ENCODE measurements at regions not wholly inside any gene's neighbourhood (a gene's known extent, or its start where the extent isn't known, plus 50 kb on each side); places are given as distances from the start of the nearest gene placed in this dataset.

- DNase-seq (ENCODE audit: low spot score) = no peak
Measured at GRCh38 chr10:130430852-130431704, 294.9 kb downstream of the GLRX3 start.

GRCh38 chr10:130432271-130432670 lies 296.1 kb downstream of the GLRX3 start:
- no peak for DNase-seq (ENCODE audit: low spot score)

- no peak for DNase-seq (ENCODE audit: low spot score)
Measured at GRCh38 chr10:130432850-130433249, 296.7 kb downstream of the GLRX3 start.

DNA sequence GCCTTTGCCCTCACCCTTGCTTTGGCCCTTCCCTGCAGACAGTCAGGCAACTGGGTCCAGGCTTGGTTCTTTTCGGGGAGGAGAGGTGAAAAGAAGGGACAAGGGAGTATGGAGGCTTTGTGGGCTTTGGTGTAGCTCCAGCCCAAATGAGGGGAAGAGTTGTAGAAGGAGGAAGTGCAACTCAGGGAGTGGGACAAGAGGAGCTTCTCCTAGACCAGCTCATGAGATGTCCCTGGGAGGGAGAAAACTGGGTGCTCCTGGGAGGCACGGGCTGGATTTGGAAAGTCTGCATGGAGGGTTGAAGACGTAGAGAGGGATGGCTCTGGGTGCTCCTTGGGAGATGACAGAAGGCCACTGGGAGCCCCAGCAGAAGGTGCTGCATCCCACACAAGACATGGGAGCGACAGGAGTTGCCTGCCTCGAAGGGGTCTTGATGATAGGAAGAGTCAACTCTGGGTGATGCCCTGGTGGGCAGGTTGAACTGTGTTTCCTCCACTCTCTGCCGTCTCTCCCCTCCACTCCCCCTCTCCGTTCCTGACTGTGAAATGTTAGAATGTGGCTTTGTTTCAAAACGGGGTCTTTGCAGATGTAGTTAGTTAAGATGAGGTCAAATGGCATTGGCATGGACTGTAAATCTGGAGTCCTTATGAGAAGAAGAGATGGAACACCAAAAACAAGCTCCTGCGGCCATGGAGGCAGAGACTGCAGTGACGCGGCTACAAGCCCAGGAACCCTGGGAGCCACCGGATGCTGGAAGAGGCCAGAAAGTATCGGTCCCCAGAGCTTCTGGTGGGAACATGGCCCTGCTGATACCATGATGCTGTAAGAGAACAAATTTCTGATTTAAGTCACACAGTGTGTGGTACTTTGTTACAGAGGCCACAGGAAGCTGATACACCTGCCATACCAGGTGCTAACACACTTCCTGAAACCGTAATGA lies 298.5 kb downstream of the GLRX3 start:
- no peak for DNase-seq (ENCODE audit: low spot score)

GRCh38 chr10:130435961-130436360 lies 299.8 kb downstream of the GLRX3 start:
- DNase-seq (ENCODE audit: low spot score) = no peak

GRCh38 chr10:130438861-130439260 lies 302.7 kb downstream of the GLRX3 start:
- no peak for DNase-seq (ENCODE audit: low spot score)

GRCh38 chr10:130439766-130440165 lies 303.6 kb downstream of the GLRX3 start:
- DNase-seq (ENCODE audit: low spot score) = no peak

GRCh38 chr10:130440494-130440893 lies 304.3 kb downstream of the GLRX3 start:
- no peak for DNase-seq (ENCODE audit: low spot score)

GRCh38 chr10:130440971-130441370 lies 304.8 kb downstream of the GLRX3 start:
- no peak for DNase-seq (ENCODE audit: low spot score)

DNA sequence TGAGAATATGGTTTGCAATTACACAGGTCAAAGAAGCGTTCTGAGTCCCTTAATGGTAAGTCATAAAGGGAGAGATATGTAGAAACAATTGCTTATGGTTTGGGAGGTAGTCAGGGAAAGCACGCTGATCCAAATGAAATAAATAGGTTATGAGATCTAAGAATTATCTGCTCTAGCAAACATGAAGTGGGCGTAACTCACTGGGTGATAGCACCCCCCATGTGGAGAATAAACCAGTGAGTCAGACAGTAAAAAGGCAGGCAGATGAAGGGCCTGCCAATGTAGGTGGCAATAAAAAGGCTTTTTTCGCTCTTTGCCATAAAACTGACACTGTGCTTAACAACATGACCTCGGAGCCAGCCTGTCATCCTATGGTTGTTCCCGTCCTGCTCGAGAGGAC lies 306.9 kb downstream of the GLRX3 start:
- no peak for DNase-seq (ENCODE audit: low spot score)

GRCh38 chr10:130453036-130453720 lies 317.0 kb downstream of the GLRX3 start:
- DNase-seq (ENCODE audit: low spot score) = no peak

DNA sequence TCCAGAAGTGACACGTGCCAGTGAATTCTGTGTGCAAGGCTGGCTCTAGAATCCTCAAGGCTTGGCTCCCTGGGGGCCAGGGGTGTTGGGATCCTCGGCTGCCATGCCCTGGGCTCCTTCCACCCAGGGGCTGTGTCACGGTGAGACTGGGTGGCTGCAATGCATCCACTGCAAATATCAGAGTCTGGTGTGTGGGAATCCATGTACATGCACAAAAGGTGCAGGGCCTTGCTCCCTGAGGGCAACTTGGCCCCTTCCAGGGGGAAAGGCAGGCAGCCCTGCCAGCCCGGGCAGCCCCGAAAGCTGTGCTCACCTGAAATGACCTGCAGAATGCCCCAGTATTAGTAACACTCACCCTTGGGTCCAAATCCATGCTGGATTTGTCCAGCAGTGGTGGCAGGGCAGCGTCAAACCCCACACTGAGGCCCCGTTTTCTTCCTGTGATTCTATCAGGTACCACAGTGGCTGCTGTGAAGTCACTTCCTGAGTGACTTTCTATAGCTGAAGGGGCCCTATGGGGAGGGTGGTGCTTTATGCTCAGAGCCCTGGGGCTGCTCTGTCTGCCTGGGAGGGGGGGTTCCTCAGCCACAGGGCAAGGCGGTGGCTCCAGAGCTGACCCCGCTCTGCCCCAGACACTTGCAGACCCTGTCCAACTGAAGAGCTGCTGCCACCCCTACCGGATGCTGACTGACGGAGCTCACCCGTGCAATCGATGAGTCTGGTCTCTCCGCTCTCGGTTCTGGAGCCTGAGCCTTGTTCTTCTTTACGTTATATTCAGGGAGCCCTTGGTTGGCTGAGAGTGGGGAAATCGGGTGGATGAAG lies 317.7 kb downstream of the GLRX3 start:
- no peak for DNase-seq (ENCODE audit: low spot score)

- DNase-seq (ENCODE audit: low spot score) = no peak
Measured at GRCh38 chr10:130454543-130455000, 318.4 kb downstream of the GLRX3 start.

- DNase-seq (ENCODE audit: low spot score) = no peak
Measured at GRCh38 chr10:130455111-130455695, 319.0 kb downstream of the GLRX3 start.

GRCh38 chr10:130455791-130456190 lies 319.6 kb downstream of the GLRX3 start:
- no peak for DNase-seq (ENCODE audit: low spot score)

- no peak for DNase-seq (ENCODE audit: low spot score)
Measured at GRCh38 chr10:130456616-130457015, 320.4 kb downstream of the GLRX3 start.

DNA sequence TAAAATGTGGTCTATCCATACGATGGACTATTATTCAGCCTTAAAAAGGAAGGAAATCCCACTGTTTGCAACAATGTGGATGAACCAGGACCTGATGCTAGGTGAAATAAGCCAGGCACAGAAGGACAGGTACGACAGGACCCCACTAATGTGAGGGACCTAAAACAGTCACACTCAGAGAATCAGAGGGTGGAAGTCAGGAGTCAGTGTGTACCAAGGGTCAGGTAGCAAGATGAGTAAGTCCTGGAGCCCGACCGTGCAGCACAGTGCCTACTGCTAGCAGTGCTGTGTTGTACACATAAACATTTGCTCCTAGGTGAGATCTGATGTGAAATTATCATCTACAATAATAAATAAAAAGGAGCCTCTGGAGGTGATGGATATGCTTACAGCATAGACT lies 322.3 kb downstream of the GLRX3 start:
- no peak for DNase-seq (ENCODE audit: low spot score)

DNA sequence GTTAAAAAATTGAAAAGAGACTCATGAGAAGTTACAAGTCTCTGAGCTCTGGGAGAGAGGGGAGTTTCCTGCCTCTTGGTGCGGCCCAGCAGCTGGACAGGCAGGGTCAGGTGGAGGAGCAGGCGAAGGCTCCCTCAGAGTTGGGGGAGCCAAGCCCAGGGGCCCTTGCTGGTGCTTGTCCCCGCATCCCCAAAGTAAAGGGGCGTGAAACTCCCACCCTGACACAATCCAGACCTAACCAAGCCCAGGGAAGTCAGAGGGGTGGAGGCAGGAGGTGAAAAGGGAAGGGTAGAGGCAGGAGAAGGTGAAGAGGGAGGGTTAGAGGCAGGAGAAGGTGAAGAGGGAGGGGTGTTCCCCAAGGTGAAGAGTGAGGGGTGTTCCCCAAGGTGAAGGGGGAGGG lies 322.8 kb downstream of the GLRX3 start:
- no peak for DNase-seq (ENCODE audit: low spot score)

DNA sequence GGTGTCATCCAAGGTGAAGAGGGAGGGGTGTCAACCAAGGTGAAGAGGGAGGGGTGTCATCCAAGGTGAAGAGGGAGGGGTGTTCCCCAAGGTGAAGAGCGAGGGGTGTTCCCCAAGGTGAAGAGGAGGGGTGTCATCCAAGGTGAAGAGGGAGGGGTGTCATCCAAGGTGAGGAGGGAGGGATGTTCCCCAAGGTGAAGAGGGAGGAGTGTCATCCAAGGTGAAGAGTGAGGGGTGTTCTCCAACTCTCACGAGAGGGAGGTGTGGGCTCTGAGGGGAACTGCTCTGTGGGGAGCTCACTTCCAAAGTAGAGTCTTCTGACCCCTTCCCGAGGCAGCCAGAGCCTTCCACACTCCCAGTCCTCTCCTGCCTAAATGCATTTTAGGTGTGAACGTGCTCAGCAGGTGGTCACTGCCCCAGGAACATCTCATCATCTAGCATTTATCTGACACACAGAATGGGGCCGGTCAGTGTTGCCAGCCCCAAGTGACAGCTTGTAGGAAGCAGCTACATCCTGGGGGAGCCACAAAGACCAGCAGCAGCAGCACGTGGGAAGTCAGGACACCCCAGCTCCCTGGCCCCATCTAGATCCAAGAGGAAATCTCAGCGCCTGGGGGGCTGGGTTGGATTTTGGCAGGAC lies 323.8 kb downstream of the GLRX3 start:
- no peak for DNase-seq (ENCODE audit: low spot score)

DNA sequence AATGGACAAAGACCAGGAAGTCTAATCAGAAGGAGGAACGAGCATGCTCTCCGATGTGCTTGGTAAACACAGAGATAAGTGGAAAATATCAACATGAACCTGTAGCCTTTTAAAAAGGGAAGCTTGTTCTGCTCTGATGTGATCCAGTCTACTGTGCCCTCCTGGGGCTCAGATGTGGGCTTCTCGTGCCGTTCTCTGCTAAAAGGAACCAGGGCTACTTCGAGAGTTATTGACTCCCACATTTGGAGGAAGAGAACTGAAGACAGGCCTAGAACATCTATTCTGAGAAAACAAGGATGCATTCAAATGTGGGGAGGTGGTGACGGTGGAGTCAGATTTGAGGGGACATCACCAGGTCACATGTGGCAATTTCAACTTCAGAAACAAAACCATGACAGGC lies 325.4 kb downstream of the GLRX3 start:
- no peak for DNase-seq (ENCODE audit: low spot score)

Data from cerebellar cortex (tissue), 1 donor.